Amygdala (tissue), 56 donors: ENCODE measurements at regions not wholly inside any gene's neighbourhood (a gene's known extent, or its start where the extent isn't known, plus 50 kb on each side); places are given as distances from the start of the nearest gene placed in this dataset.
A peak's percentile ranks its signal among the peaks of the same experiment; 100 is the strongest.

ENCODE experiments used
- DNase-seq, 56 donors: peaks; one replicate each; lab custom pipeline; 2025; lab: John Stamatoyannopoulos, UW

- DNase-seq: no peak
These were observed 193.3 kb downstream of the PSAT1 start for GRCh38 chr9:78490231-78490630.

- no peak for DNase-seq
These were observed 194.5 kb downstream of the PSAT1 start for GRCh38 chr9:78491402-78491801.

- DNase-seq: no peak
These were observed 196.3 kb downstream of the PSAT1 start for GRCh38 chr9:78493166-78493742.

- no peak for DNase-seq
These were observed 205.6 kb downstream of the PSAT1 start for GRCh38 chr9:78502566-78502965.

GRCh38 chr9:78505546-78505945 lies 208.6 kb downstream of the PSAT1 start:
- no peak for DNase-seq

- DNase-seq: peak in 1 of 56 donors; percentile 3
These were observed 210.1 kb downstream of the PSAT1 start for GRCh38 chr9:78507037-78507436.

- no peak for DNase-seq
These were observed 213.1 kb downstream of the PSAT1 start for GRCh38 chr9:78510035-78510434.

GRCh38 chr9:78515108-78515507 lies 218.2 kb downstream of the PSAT1 start:
- no peak for DNase-seq

- no peak for DNase-seq
These were observed 222.9 kb downstream of the PSAT1 start for GRCh38 chr9:78519786-78520185.

GRCh38 chr9:78521680-78522079 lies 224.8 kb downstream of the PSAT1 start:
- no peak for DNase-seq

- no peak for DNase-seq
These were observed 229.1 kb downstream of the PSAT1 start for GRCh38 chr9:78525986-78526560.

GRCh38 chr9:78533500-78533899 lies 236.6 kb downstream of the PSAT1 start:
- no peak for DNase-seq

GRCh38 chr9:78539188-78539587 lies 242.3 kb downstream of the PSAT1 start:
- no peak for DNase-seq

- no peak for DNase-seq
These were observed 243.0 kb downstream of the PSAT1 start for GRCh38 chr9:78539904-78540303.

- DNase-seq: no peak
These were observed 245.0 kb downstream of the PSAT1 start for GRCh38 chr9:78541868-78542443.

GRCh38 chr9:78542491-78543181 lies 245.7 kb downstream of the PSAT1 start:
- peak in 6 of 56 donors; percentile 1 to 23 (median 4) for DNase-seq

- no peak for DNase-seq
These were observed 246.4 kb downstream of the PSAT1 start for GRCh38 chr9:78543353-78543752.

GRCh38 chr9:78544230-78544629 lies 247.3 kb downstream of the PSAT1 start:
- DNase-seq: no peak

- DNase-seq: no peak
These were observed 250.9 kb downstream of the PSAT1 start for GRCh38 chr9:78547831-78548230.

GRCh38 chr9:78548670-78549069 lies 251.7 kb downstream of the PSAT1 start:
- no peak for DNase-seq

GRCh38 chr9:78549711-78550110 lies 252.8 kb downstream of the PSAT1 start:
- no peak for DNase-seq

GRCh38 chr9:78552802-78553201 lies 255.9 kb downstream of the PSAT1 start:
- no peak for DNase-seq
